ENCODE measurements at regions not wholly inside any gene's neighbourhood (a gene's known extent, or its start where the extent isn't known, plus 50 kb on each side); places are given as distances from the start of the nearest gene placed in this dataset.

DNA sequence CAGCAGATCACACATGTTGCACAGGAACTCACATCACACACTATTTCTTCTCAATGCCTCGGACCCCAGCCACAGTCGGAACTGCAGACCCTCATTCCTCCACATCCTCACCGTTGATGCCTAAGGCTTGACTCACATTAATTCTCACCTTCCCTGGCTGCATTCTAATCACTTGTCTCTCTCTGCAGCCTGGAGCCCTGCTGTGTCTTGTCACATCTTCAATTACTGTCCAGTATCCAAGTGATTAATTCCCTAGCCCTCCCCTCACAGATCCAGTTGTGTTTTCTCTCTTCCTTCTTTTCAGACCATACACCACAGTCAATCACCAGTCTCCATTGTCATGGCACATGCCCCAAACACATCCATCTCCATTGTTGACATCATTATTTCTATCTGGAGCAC, 592.4 kb upstream of the IGFBP3 start:
- Mint-ChIP-seq H3K4me1 (no peaks in the 10 kb centered on the region), H3K27me3 (no peaks in the 10 kb centered on the region), H3K27ac (no peak overlapping the region), H3K4me3 (no peak overlapping the region), H3K36me3 (no peaks in the 10 kb centered on the region), H3K9me3 (no peaks in the 10 kb centered on the region)
- no peak for DNase-seq

DNA sequence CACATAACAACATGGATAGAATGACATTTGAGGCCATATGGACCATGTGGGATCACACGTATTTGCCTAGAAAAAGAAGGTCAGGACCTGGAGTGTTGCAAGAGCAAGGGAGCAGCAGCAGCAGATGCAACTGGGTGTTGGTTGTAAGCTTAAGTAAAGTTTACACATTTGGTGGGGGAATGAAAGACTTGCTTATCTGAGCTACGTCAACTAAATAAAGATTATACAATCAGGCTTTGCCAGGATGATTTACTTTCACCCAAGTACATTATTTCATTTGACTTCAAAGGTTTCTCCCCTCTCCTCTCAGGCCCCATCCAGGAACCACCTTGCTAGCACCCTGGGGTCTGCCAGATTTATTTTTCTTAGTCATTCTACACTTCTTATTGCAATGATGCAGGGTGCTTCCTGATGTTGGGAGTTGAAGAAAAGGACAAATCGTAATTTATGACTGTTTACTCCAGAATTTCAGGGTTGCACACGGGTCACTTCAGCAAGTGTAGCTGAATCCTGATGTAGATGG, 591.9 kb upstream of the IGFBP3 start:
- no peak overlapping the region for H3K4me3 Mint-ChIP-seq
- H3K27me3 Mint-ChIP-seq = no peaks in the 10 kb centered on the region
- H3K36me3 Mint-ChIP-seq = no peaks in the 10 kb centered on the region
- H3K4me1 Mint-ChIP-seq = no peaks in the 10 kb centered on the region
- H3K27ac Mint-ChIP-seq = no peak overlapping the region
- DNase-seq = no peak
- no peaks in the 10 kb centered on the region for H3K9me3 Mint-ChIP-seq

DNA sequence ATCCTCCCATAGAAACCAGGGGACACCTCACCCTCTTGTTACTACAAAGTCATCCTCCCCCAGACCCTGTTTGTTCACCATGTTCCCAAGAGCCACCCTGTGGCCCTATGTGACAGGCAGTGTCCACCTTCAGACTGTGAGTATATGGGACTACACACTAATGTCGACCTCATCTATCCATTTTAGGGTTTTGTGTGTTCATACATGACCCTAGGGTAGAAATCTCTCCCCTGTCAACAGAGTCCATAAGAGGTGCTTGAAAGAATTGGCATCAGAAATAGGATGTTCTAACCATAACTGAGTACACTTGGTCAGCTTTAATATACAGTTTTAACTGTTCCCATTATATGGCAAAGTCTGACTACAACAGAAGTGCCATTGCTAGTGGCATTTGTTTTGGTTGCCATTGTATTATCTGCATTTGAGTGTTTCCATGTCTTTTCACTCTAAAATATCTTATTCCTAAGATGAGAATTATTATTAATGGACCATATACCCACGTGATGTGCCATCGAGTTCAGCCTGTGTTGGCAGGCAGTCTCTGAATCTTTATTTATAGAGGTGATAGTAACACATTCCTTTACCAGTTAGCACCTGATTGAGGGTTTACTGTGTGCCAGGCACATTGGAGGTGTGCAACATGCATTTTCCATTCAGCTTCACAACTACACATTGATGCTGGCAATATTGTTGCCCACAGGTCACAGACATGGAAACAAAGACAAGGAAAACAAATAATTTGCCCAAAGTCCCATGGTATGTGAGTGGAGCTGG, 590.6 kb upstream of the IGFBP3 start:
- no peaks in the 10 kb centered on the region for H3K27me3 Mint-ChIP-seq
- no peak for DNase-seq
- no peak overlapping the region for H3K27ac Mint-ChIP-seq
- H3K4me1 Mint-ChIP-seq = no peaks in the 10 kb centered on the region
- no peaks in the 10 kb centered on the region for H3K36me3 Mint-ChIP-seq
- H3K9me3 Mint-ChIP-seq = no peaks in the 10 kb centered on the region
- H3K4me3 Mint-ChIP-seq = no peak overlapping the region

DNA sequence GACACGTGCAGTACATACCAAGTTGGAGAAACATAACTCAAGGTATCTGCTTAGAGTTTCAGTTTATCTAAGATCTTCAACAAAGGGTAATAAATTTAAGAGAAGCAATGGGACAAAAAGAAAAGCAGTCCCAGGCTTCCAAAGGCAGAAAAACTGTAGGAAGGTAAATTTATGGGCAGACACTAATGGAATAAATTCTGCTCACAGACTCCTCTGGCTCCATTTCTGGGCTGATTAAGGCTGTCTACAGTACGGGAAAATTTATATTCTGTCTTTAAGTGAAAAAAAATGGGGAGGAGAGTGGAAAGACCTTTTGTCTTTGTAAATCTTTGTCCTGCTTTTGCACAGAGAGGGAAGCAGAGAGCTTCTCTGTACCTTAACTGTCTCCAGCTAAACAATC, 587.5 kb upstream of the IGFBP3 start:
- Mint-ChIP-seq H3K4me1 (no peaks in the 10 kb centered on the region), H3K36me3 (no peaks in the 10 kb centered on the region), H3K27ac (no peak overlapping the region), H3K4me3 (no peak overlapping the region), H3K27me3 (no peaks in the 10 kb centered on the region), H3K9me3 (peaks cover 9% of the 10 kb centered on the region)
- no peak for DNase-seq

DNA sequence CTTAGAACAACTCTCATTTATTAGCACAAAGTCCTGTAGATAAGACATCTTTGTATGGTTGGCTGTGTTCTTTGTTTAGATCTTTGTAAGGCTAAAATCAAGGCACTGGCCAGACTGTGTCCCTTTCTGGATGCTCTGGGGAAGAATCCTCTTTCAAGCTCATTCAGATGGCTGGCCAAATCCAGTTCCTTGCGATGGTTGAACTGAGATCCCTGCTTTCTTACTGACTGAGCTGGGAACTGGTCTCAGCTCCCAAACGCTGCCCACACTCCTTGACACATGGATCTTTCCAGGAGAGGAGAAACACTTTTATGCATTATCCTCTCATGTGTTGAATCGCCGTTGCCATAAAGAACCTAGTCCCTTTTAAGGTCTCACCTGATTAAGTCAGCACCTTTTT, 586.5 kb upstream of the IGFBP3 start:
- H3K27me3 Mint-ChIP-seq = no peaks in the 10 kb centered on the region
- H3K4me1 Mint-ChIP-seq = no peaks in the 10 kb centered on the region
- DNase-seq = no peak
- H3K36me3 Mint-ChIP-seq = no peaks in the 10 kb centered on the region
- no peak overlapping the region for H3K27ac Mint-ChIP-seq
- peaks cover 9% of the 10 kb centered on the region for H3K9me3 Mint-ChIP-seq
- H3K4me3 Mint-ChIP-seq = no peak overlapping the region

DNA sequence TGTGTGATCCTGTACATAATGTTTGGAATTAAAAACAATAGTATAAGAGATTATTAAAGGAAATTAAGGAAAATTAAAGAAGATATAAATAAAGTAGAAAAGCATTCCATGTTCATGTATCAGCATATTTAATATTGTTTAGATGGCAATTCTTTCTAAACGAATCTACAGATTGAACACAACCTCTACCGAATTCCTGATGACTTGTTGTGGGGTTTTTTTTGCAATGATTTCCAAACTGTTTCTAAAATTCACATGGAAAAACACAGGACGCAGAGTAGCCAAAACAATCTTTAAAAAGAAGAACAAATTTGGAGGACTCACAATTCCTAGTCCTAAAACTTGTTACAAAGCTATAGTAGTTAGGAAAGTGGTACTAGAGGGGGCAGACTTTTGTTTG, 573.4 kb upstream of the IGFBP3 start:
- Mint-ChIP-seq H3K9me3 (peaks cover 16% of the 10 kb centered on the region), H3K36me3 (no peaks in the 10 kb centered on the region), H3K27ac (no peak overlapping the region), H3K4me1 (no peaks in the 10 kb centered on the region), H3K4me3 (no peak overlapping the region), H3K27me3 (no peaks in the 10 kb centered on the region)
- DNase-seq = no peak

DNA sequence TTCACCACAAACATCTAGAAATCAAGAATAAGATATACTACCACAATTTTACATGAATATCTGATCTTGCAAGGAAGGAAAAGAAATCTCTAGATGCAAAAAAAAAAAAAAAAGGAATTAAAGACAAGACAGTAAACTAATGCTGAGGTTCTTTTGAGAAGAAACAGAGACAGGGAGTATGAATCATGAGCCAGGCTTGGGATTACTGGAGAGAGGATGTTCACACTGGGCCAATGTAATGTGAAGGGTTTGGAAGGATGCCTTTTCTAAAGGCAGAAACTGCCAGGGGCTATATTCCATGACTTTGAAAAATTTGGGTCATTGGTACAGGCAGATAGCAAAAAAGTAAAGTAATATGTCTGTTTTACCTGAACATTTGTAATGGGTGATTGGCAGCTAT, 573.0 kb upstream of the IGFBP3 start:
- no peak overlapping the region for H3K4me3 Mint-ChIP-seq
- no peaks in the 10 kb centered on the region for H3K36me3 Mint-ChIP-seq
- H3K4me1 Mint-ChIP-seq = no peaks in the 10 kb centered on the region
- H3K27me3 Mint-ChIP-seq = no peaks in the 10 kb centered on the region
- H3K9me3 Mint-ChIP-seq = peaks cover 15% of the 10 kb centered on the region
- DNase-seq = no peak
- H3K27ac Mint-ChIP-seq = no peak overlapping the region

DNA sequence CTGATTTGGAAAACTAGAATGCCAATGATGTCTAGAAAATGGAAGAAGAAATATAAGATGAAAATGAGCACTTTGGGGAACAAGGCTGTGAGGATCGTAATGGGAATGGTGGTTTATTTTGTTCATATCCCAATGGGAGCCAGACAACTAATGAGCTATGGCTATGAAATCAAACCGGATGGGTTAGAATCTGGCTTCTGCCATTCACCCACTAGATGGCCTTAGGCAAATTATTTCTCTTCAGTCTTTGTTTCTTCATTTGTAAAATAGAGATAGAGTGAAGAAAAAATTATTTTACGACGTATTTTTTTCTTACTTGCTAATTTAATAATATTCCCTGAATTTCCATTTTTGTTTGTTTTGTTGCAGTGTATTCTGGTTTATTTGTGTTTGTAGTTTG, 572.1 kb upstream of the IGFBP3 start:
- peaks cover 9% of the 10 kb centered on the region for H3K9me3 Mint-ChIP-seq
- H3K27ac Mint-ChIP-seq = no peak overlapping the region
- no peak overlapping the region for H3K4me3 Mint-ChIP-seq
- H3K4me1 Mint-ChIP-seq = no peaks in the 10 kb centered on the region
- no peak for DNase-seq
- H3K36me3 Mint-ChIP-seq = no peaks in the 10 kb centered on the region
- no peaks in the 10 kb centered on the region for H3K27me3 Mint-ChIP-seq

DNA sequence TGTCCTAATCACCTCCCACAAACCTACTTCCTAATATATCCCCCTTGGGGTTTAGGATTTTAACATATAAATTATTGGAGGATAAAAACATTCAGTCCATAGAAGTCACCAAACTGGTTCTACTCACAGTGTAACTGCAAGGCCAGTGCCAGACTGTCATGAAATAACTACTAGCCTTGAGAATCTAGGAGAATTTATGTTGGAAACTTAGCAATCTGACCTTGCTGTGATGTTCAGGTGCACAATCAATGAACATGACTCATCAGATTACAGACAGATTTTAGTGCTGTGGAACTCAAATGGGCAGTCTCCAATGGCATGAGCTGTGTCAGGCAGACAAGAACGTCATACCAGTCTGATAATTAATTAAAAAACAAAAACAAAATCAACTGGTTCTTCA, 571.4 kb upstream of the IGFBP3 start:
- Mint-ChIP-seq H3K4me1 (no peaks in the 10 kb centered on the region), H3K4me3 (no peak overlapping the region), H3K36me3 (no peaks in the 10 kb centered on the region), H3K27ac (no peak overlapping the region), H3K27me3 (no peaks in the 10 kb centered on the region), H3K9me3 (peaks cover 8% of the 10 kb centered on the region)
- DNase-seq = no peak

DNA sequence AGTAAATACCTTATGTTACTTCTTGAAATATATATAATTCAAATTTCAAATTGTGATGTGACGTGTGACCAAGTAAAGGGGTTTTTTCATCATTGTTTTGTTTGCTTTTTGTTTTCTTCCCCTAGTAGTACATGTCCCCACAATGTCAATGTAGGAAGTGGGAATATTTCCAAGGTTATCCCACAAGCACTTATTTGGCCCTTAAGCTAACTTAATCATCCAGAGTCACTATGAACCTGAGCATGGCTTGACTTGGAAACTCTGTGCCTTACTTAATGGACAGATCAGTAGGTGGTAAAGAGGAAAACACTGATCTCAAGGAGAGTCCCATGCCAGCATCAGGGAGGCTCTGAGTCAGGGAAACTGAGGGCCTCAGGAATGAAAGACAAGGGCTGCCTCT, 569.3 kb upstream of the IGFBP3 start:
- Mint-ChIP-seq H3K4me3 (no peak overlapping the region), H3K27me3 (no peaks in the 10 kb centered on the region), H3K27ac (no peak overlapping the region), H3K4me1 (no peaks in the 10 kb centered on the region), H3K36me3 (no peaks in the 10 kb centered on the region), H3K9me3 (peaks cover 3% of the 10 kb centered on the region)
- no peak for DNase-seq

DNA sequence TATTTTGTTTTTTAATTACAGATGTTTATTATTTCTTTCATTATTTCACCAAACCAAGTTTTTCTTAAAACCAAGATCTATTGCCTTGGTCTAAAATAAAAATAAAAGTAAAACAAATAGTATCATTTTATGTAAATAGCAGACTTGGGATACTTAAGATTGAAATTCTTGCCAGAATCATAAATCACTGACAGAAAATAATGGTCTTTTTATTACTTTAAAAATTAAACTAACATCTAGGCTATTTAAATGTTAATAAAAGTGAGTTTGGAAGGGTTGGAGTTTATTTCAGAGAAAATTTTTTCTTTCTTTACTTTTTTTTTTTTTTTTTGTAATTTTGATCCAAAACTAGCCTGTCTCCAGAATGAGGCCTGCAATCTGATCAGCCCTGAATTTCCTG, 568.0 kb upstream of the IGFBP3 start:
- H3K27ac Mint-ChIP-seq = no peak overlapping the region

DNA sequence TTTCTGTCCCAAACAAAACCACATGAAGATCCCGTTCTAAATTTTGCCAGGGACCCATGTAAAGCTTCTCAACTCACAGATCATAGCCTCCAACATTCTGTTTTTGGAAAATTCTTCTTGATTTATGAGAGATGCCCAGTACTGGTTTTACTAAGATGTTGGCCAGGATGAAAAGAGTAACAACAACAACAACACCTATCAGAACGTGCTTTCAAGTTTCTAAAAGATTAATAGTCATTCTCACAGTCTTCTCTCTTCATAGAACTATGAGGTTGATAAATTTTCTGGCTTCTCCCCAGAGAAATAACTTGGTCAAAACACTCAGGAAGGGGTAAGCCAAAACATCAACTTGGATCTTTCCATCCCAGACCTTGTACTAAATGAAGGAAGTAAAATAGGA, 567.5 kb upstream of the IGFBP3 start:
- DNase-seq = no peak
- Mint-ChIP-seq H3K9me3 (peaks cover 3% of the 10 kb centered on the region), H3K4me3 (no peak overlapping the region), H3K27me3 (no peaks in the 10 kb centered on the region), H3K4me1 (no peaks in the 10 kb centered on the region), H3K36me3 (no peaks in the 10 kb centered on the region), H3K27ac (no peak overlapping the region)

More for the DNA sequence above, 568.0 kb upstream of the IGFBP3 start:
- Mint-ChIP-seq H3K9me3 (peaks cover 3% of the 10 kb centered on the region), H3K27me3 (no peaks in the 10 kb centered on the region), H3K4me3 (no peak overlapping the region), H3K36me3 (no peaks in the 10 kb centered on the region), H3K4me1 (no peaks in the 10 kb centered on the region)
- DNase-seq = no peak

DNA sequence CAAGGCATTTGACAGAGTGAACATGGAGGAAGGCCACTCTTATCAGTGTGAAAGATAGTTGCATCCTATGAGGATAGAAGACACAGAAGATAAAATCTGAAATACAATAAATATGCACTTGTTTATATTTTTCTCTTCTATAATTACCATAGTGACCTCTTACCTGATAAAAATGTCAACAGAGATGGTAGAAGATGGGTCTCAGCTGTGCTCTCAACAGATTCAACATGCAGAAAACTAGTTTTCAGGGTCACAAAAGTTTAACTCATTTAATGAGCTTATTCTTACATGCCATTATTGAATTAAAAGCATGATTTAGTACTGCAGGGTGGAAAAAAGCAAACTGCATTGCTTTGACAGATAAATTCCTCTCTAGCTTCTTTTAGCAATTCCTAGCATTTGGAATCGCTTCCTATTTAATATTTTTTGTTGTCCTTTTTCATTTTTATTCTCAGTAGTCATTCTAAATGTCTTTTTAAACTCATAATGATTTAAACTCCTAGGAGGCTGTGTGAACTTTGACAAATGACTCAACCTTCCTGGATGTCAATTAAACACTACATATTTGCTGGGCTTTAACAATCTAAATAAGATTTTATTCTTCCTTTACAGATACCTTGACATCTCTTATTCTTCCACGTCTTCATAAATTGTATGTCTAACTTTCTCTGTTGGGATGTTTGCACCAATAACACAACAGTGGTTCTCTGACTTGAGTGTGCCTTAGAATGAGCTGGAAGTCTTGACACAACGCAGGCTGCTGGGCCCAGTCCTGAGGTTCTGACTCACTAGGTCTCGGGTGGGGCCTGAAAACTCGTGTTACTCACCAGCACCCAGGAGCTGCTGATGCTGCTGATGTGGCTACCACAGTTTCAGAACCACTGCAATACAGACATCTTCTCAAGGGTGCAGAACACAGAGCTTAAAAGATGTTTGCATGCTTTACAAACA, 565.5 kb upstream of the IGFBP3 start:
- Mint-ChIP-seq H3K4me3 (no peak overlapping the region), H3K27me3 (no peaks in the 10 kb centered on the region), H3K4me1 (no peaks in the 10 kb centered on the region), H3K36me3 (no peaks in the 10 kb centered on the region), H3K9me3 (no peaks in the 10 kb centered on the region), H3K27ac (no peak overlapping the region)
- no peak for DNase-seq

DNA sequence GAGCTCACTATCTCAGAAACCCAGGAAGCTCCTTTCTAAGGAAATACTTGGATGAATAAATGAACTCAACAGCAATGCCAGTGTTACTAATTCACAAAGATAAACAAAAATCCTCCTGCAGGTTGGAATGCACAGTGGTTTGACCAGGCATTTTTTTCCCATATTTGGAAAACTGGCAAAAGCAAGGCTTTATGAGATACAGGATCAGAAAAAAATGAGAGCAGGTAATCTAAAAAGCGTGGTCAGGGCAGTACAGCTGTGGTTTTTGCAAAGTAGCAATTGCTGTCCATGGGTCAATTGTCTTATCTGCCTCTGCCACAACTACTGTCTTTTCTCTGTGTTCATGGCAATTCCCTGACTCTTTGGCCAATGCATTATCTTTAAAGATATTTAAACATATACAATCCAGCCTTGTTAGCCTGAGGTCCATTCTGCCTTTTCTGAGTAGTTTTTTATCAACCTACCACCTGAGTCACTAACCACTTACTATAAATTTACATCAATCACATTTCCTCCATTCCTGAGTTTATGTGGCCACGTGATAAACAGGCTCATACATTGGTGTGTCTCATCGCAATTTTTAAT, 564.5 kb upstream of the IGFBP3 start:
- Mint-ChIP-seq H3K27me3 (no peaks in the 10 kb centered on the region), H3K36me3 (no peaks in the 10 kb centered on the region), H3K9me3 (no peaks in the 10 kb centered on the region), H3K4me1 (no peaks in the 10 kb centered on the region), H3K4me3 (no peak overlapping the region), H3K27ac (no peak overlapping the region)
- no peak for DNase-seq

DNA sequence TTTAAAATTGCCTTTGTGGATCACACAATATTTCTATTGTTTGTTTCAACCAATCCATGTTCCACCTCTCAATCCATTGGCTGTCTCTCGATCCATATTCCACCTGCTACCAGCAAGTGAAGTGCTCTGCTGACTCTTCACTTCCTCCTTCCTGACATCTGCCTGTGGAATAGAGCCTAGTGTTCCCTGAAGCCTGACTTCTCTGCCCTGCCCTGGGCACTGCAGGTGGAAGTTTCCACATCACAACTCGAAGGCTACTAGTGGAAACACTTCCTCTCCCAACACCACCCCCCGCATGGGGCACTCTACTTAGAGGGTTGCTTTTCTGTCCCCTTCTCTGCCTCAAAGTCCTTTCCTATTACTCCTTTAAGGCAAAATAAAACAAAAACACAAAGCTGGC, 563.8 kb upstream of the IGFBP3 start:
- Mint-ChIP-seq H3K9me3 (no peaks in the 10 kb centered on the region), H3K27ac (no peak overlapping the region), H3K4me1 (no peaks in the 10 kb centered on the region), H3K4me3 (no peak overlapping the region), H3K27me3 (no peaks in the 10 kb centered on the region), H3K36me3 (no peaks in the 10 kb centered on the region)
- DNase-seq = no peak
